WTC11 (cell line): ENCODE measurements at regions not wholly inside any gene's neighbourhood (a gene's known extent, or its start where the extent isn't known, plus 50 kb on each side); places are given as distances from the start of the nearest gene placed in this dataset.

ENCODE experiments used
- ESRRA ChIP-seq: sonication (generic); formaldehyde crosslinking; IDR thresholded peaks from 2 replicates; pipeline ENCODE4 v1.8.1; 2022; ENCODE audit warnings: mild to moderate bottlenecking, missing genetic modification reagents, borderline replicate concordance
- FOXP1 ChIP-seq: sonication (generic); formaldehyde crosslinking; IDR thresholded peaks from 2 replicates; pipeline ENCODE4 v1.8.0; 2022; ENCODE audit warnings: missing genetic modification reagents, mild to moderate bottlenecking, moderate library complexity, borderline replicate concordance
- ZNF423 ChIP-seq: fragments of 250-450 bp; sonication (Bioruptor Pico); IDR thresholded peaks from 2 replicates; pipeline ENCODE4 v2.1.2; 2022; ENCODE audit warnings: mild to moderate bottlenecking, moderate library complexity
- TF ChIP-seq, protein P1 (sequence below): sonication (generic); formaldehyde crosslinking; IDR thresholded peaks from 2 replicates; pipeline ENCODE4 v1.8.1; 2023; ENCODE audit warnings: mild to moderate bottlenecking, missing genetic modification reagents
- TF ChIP-seq, protein P2 (sequence below): sonication (generic); formaldehyde crosslinking; IDR thresholded peaks from 2 replicates; pipeline ENCODE4 v1.8.0; 2023; ENCODE audit warnings: missing genetic modification reagents

DNA sequence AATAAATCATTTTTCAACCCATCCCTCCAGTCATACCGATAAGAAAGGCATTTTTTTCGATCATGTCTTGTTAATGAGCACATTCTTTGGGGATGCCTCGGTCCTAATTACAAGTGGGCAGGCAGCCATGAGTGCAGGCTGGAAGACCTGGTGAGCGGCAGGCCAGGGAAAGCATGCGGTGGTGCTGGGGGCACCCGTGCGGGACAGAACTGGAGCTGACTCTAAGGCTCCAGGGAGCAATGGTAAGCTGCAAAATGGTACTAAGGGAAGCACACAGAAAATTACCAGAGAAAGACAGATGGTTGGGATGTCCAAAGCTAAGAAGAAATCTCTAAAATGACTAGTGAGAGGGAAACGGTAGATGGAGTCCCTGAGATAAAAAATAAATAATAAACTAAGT is 411.0 kb upstream of the AGA start:
- no peak for TF ChIP-seq FOXP1 (CRISPR knock-in tag)
- TF ChIP-seq, protein P1, sequence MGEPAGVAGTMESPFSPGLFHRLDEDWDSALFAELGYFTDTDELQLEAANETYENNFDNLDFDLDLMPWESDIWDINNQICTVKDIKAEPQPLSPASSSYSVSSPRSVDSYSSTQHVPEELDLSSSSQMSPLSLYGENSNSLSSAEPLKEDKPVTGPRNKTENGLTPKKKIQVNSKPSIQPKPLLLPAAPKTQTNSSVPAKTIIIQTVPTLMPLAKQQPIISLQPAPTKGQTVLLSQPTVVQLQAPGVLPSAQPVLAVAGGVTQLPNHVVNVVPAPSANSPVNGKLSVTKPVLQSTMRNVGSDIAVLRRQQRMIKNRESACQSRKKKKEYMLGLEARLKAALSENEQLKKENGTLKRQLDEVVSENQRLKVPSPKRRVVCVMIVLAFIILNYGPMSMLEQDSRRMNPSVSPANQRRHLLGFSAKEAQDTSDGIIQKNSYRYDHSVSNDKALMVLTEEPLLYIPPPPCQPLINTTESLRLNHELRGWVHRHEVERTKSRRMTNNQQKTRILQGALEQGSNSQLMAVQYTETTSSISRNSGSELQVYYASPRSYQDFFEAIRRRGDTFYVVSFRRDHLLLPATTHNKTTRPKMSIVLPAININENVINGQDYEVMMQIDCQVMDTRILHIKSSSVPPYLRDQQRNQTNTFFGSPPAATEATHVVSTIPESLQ, result no peak
- TF ChIP-seq, protein P2, sequence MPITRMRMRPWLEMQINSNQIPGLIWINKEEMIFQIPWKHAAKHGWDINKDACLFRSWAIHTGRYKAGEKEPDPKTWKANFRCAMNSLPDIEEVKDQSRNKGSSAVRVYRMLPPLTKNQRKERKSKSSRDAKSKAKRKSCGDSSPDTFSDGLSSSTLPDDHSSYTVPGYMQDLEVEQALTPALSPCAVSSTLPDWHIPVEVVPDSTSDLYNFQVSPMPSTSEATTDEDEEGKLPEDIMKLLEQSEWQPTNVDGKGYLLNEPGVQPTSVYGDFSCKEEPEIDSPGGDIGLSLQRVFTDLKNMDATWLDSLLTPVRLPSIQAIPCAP (CRISPR knock-in tag), result no peak
- TF ChIP-seq ESRRA (CRISPR knock-in tag), result no peak
- TF ChIP-seq ZNF423 (CRISPR knock-in tag), result no peak
